ENCODE measurements at regions not wholly inside any gene's neighbourhood (a gene's known extent, or its start where the extent isn't known, plus 50 kb on each side); places are given as distances from the start of the nearest gene placed in this dataset.
"Not testable (repeated sequence)": the region's sequence is repeated elsewhere in the genome, so short reads cannot be mapped to it uniquely, and the experiment has no call there.

DNA sequence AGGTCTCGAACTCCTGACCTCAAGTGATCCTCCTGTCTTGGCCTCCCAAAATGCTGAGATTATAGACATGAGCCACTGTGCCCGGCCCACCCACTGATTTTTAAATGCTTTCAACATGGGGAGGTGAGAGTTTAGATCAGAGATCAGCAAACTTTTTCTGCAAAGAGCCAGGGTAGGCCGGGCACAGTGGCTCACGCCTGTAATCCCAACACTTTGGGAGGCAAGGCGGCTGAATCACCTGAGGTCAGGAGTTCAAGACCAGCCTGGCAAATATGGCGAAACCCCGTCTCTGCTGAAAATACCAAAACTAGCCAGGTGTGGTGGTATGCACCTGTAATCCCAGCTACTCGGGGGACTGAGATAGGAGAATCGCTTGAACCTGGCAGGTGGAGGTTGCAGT is 88.3 kb upstream of the LHX1 start:
- not testable (repeated sequence) for DNase-seq

DNA sequence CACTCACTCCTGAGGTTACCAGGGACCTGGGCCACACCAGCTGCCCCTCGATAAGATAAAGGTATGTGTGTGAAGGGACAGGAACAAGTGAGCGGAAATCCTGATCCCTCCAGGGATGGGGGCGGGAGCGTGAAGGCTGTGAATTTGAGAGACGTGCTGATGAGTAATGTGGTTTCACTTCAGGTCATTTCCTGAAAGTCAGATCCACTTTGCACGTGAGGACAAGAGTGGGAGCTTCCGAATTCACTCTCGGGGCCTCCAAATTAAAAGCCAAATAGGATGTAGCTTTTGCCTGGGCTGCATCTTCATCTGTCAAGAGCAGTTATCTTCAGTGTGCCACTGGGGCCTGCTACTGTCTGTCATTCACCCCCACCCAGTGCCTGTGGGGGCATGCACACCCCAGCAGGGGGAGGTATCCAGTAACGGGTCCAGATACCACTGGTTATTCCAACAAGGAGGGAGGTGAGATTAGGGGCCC is 87.4 kb upstream of the LHX1 start:
- no peak for DNase-seq

GRCh38 chr17:36850790-36851189 is 86.5 kb upstream of the LHX1 start:
- DNase-seq: no peak

DNA sequence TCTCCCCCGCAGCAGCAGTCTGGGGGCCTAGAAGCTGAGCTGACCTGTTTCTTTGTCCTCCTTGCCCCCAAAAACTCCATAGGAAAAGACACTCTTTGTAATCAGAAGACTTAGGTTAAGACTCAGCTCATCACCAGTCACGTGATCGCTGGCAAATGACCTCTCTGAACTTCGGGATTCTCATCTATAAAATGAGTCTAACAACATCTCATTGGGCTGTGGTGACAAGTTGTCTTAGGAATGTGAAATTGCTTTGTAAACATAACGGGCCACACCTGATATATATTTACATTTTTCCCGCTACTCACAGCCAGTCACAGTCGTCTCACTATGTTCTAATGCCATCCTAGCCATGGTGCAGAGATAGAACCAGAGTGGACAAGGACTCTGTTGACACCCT is 86.0 kb upstream of the LHX1 start:
- no peak for DNase-seq

- DNase-seq: not testable (repeated sequence)
These were observed 84.8 kb upstream of the LHX1 start for GRCh38 chr17:36852478-36852877.

DNA sequence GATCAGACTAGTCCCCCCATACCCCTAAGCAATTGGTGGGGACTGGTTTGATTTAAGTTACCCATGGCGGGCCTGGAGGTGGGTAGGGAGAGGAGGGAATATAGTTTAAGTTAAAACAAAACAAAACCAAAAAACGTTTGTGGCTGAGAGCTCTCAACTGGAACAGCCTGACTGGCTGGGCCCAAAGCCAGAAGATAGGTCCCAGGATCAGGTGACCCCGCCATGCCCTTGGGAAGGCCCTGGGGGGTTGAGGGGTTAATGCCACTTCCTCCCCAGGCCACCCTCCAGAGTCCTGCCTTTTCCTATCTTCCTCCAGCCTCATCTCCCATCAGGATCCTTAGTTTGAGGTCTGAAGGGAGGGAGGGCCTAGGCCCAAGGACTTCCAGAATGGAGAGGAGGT is 82.3 kb upstream of the LHX1 start:
- DNase-seq: no peak

DNA sequence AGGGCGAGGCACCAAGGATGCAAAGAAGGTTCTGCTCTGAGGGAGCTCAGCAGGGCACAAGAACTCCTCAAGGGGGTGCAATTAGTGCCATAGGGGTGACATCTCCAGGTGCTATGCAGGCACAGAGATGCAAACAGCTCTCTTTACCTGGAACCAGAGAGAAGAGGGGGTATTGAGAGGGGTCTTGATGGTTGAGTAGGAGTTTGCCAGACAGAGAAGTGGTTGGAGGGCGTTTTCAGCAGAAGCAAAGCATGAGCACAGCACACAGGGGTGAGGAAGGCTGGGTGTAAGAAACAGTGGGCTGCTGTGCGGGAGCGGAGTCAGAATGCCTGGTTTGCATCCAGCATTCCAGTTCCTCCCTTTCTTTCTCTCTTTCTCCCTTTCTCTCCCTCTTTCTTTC is 81.8 kb upstream of the LHX1 start:
- no peak for DNase-seq

DNA sequence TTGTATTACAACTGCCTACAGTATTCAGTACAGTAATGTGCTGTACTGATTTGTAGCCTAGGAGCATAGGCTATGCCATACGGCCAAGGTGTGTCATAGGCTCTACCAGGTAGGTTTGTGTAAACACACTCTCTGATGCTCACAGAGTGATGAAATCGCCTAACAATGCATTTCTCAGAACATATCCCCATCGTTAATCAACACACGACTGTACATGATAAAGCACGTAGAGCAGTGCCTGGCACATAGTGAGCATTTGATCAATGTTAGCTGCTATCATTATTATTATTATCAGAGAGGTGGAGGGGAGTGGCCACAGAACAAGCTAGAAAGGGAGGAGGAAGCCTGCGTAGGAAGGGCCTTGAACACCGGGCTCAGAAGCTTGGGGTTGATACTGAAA is 81.1 kb upstream of the LHX1 start:
- no peak for DNase-seq

DNA sequence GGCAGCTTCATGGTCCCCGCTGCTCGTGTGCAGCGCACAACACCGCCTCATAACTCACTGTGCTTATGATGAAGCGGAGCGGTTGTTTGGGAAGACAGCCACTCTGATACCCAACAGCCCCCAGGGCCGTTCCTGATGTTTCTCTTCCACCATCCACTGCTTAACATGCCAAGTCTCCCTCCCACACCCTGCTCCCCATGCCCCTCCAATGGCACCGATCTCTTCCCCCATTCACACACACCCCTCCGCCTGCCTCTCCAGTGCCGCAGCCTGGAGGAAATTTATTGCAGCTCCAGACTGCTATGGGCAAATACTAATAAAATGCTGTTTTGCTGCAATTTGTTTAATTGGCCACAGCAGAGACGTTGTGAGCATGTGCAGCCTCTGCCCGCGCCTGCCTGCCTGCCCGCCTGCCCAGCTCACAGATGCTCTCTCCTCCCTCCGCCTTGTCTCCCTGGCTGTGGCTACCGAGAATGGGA is 80.3 kb upstream of the LHX1 start:
- no peak for DNase-seq

- no peak for DNase-seq
These were observed 79.6 kb upstream of the LHX1 start for GRCh38 chr17:36857698-36858097.

GRCh38 chr17:36858119-36859002 is 78.9 kb upstream of the LHX1 start:
- no peak for DNase-seq

GRCh38 chr17:36859003-36859300 is 78.3 kb upstream of the LHX1 start:
- DNase-seq: no peak

GRCh38 chr17:36859706-36860105 is 77.6 kb upstream of the LHX1 start:
- no peak for DNase-seq

DNA sequence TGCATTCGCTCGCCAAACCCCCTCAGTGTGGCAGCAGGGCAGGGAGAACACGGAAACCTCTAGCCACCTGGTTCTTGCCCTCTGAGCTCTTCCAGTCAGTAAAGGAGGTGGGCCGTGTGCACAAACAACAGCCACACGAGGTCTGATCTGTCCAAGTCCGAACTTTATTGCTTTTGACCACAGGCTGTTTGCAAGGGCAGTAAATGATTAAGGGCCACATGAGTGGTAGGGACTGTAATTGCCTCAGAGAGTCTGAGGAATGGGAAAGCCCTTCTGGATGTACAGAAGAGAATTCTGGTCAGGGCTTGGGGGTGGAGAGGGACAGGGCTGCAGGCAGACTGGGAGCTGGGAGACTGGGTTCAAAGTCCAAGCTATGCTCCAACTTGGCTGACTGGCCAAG is 75.7 kb upstream of the LHX1 start:
- DNase-seq: no peak

DNA sequence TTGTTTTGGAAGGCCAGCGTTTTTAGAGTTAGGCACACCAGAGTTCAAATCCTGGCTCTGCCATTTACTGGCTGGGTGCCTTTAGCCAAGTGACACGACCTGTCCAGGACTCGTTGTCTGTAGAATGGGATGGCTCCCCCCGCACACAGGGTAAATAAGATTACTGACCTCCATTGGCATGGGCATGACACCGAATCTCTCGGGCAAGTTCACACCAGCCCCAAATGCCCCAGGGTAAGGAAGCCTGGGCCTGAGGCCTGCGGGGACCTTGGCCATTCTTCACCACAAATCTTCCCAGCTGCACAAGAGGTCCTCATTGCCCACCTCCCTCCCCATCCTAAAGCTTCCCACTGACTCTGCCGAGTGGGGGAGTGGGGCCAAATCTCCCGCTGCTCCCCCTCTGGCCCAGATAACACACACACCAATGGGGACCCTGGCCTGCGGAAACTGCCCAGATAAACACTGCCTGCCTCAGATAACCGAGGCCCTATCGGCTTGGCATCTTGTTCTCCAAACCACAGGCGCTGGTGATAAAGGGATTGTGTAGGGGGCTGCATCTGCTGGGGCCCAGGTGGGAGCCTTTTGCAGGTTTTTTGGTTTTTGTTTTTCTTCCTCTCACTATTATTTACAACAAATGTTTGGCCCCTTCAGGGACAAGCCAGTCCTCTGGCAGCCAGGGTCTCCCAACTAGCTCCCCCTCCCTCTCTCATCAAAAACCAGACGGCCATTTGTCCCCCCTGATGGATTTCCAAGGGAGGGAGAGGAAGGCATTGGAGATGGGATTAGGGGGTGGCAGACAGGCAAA is 75.0 kb upstream of the LHX1 start:
- no peak for DNase-seq

- DNase-seq: no peak
These were observed 74.1 kb upstream of the LHX1 start for GRCh38 chr17:36863131-36863530.

- no peak for DNase-seq
These were observed 73.3 kb upstream of the LHX1 start for GRCh38 chr17:36863676-36864612.

- DNase-seq: no peak
These were observed 72.3 kb upstream of the LHX1 start for GRCh38 chr17:36864827-36865430.

- DNase-seq: no peak
These were observed 69.4 kb upstream of the LHX1 start for GRCh38 chr17:36867716-36868341.

GRCh38 chr17:36868777-36869176 is 68.5 kb upstream of the LHX1 start:
- DNase-seq: no peak

DNA sequence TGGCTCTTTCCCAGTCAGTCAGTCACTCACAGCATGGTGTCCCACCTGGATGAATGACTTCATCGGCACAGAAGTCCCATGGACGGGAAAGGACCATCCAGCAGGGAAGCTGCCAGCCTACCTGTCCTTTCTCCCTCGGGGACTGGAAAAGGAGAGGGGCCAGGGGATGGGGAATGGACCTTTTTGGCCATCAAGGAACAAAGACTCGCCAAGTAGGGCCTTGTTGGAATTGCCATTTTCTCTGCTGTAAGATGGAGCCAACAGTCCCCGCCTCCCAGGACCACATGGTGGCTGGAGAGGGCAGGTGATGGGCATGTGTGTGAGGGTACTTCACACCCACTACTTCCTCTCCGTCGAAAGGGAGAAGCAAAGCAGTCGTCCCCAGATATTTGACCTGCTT is 67.8 kb upstream of the LHX1 start:
- no peak for DNase-seq
